GM12865 (cell line): ENCODE measurements at regions not wholly inside any gene's neighbourhood (a gene's known extent, or its start where the extent isn't known, plus 50 kb on each side); places are given as distances from the start of the nearest gene placed in this dataset.

Experiments used
- DNase-seq: peaks from one replicate; pipeline ENCODE4 v3.0.0; 2010; ENCODE audit warnings: low read depth
- H3K4me3 ChIP-seq: 2 replicates; pipeline ENCODE4 v1.5.1; 2011; ENCODE audit warnings: mild to moderate bottlenecking, low read depth, low read length, control low read depth
- TF ChIP-seq, protein P1 (sequence below): IDR thresholded peaks from 2 replicates; pipeline ENCODE4 v1.5.1; 2011; ENCODE audit warnings: low read length, control low read depth, low read depth, inconsistent platforms; ENCODE audit not compliant: insufficient read depth; ENCODE audit errors: missing control alignments

DNA sequence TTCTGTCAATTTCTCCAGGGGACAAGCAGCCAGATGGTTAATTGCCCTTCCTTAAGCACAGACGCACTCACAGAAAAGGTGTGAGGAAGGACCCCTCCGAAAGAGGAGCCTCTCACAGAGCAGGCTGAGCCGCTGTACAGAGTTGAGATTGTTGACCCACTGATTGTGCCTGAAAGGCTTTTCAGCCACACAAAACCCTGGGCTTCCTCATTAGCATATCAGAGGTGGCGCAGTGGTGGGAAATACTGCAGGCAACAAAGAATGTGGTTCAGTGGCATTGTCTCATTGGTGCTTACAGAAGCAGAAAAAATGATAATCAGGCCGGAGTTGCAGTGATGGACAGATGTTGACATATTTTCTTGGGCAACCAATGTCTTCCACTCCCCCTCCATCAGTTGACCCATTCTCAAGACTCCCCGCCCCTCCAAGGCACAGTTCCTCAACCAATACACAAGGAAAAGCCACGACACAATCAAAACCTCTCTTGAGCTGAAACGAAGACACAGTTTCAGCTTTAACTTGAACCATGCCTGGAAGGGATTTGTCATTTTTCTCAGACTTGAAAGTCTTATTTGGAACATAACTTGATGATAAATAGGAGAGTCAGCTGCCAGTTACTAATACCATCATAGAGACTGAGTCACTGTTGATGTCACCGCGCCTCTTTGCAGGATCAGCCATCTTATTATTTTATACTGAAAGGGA is 53.1 kb downstream of the ATXN3L start:
- H3K4me3 ChIP-seq = peak overlapping the region; percentile 65
- DNase-seq = peak; percentile 68
- TF ChIP-seq, protein P1, sequence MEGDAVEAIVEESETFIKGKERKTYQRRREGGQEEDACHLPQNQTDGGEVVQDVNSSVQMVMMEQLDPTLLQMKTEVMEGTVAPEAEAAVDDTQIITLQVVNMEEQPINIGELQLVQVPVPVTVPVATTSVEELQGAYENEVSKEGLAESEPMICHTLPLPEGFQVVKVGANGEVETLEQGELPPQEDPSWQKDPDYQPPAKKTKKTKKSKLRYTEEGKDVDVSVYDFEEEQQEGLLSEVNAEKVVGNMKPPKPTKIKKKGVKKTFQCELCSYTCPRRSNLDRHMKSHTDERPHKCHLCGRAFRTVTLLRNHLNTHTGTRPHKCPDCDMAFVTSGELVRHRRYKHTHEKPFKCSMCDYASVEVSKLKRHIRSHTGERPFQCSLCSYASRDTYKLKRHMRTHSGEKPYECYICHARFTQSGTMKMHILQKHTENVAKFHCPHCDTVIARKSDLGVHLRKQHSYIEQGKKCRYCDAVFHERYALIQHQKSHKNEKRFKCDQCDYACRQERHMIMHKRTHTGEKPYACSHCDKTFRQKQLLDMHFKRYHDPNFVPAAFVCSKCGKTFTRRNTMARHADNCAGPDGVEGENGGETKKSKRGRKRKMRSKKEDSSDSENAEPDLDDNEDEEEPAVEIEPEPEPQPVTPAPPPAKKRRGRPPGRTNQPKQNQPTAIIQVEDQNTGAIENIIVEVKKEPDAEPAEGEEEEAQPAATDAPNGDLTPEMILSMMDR = no peak

DNA sequence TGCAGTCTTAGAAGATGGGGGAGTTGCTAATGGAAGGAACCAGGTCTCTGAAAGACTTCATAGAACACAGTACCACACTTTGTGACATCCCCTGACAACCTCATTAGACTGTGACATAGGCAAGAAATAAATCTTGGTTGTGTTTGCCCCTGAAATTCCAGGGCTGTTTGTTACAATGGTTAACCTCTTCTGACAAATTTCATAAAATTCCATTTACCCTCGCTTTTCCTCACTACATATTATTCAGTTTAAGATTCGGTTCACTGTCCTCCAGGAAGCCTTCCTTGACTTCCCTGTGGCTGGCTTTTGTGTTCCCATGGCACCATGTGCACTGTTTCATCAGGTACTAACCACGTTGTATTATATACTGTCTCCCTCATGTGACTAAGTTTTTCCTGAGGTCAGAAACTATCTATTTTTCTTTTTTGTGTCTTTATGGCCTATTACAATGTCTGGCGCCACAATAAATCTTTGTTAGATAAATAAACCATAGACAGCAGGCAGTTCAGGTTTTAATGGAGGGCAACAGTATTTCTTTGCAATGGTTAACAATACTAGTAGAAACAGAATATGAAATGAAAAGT is 54.2 kb downstream of the ATXN3L start:
- H3K4me3 ChIP-seq = peak overlapping the region; percentile 65
- TF ChIP-seq, protein P1 = no peak
- DNase-seq = peak; percentile 0

DNA sequence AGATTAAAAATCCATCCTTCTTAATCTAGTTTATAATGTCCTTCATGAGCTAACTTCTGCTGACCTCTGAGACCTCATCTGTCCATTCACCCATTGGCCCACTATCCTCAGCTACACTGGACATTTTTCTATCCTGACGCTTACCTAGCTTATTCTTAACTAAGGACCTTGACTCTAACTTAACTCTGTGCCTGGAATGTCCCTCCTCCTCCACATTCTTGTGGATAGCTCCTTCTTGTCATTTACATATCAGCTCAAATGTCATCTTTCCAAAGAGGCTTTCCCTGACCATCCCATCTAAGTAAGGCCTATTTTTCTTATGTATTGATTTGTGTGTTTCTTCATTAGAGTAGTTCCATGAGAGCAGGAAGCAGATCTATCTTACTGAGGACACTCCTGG is 54.7 kb downstream of the ATXN3L start:
- H3K4me3 ChIP-seq = peak overlapping the region; percentile 65
- TF ChIP-seq, protein P1 = no peak
- peak; percentile 15 for DNase-seq

DNA sequence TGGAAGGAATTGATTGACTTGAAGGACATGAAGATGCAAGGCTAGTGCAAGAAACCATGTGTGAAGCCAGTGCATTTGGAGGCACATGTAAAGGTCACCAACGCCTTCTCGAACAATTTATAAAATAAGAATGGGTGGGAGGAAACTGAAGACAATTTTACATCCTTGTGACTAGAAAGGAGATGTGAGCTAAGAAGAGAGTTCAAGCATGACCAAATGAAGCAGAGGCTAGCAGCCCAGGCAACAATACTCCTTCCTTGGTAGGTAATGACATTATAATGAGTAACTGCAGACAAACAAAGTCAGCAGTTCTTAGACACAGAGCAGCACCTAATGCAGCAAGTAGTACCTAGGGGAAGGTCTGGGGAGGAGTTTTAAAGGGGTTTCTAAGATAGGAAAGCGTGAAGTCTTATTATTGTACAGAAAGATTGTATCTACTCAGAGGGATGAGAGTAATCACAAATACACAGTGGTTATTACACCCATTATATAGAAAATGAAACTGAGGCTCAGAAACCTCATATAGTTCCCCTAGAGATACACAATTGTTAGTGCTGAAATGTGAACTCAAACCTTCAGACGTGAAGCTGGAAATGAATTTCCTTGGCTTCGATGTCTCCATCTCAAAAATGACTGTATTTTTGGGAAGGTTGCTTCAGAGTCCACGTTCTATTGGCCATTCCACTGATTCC is 56.1 kb downstream of the ATXN3L start:
- peak overlapping the region; percentile 65 for H3K4me3 ChIP-seq
- TF ChIP-seq, protein P1 = no peak
- peak; percentile 60 for DNase-seq

DNA sequence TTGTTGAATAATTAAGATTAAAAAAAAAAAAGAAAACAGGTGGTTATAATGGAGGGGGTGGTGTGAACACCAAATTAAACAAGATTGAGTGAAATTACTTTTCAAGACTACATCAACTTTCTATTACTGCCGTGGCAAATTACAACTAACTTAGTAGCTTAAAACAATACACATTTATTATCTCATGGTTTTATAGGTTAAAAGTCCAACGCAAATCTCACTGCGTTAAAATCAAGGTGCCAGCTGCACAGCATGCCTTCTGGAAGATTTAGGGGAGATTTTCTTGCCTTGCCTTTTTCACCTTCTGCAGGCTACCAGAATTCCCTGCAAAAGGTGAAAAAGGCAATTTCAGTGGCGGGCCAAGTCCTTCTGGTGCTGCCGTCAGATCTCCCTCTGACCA is 58.5 kb downstream of the ATXN3L start:
- DNase-seq = no peak
- no peak overlapping the region for H3K4me3 ChIP-seq

DNA sequence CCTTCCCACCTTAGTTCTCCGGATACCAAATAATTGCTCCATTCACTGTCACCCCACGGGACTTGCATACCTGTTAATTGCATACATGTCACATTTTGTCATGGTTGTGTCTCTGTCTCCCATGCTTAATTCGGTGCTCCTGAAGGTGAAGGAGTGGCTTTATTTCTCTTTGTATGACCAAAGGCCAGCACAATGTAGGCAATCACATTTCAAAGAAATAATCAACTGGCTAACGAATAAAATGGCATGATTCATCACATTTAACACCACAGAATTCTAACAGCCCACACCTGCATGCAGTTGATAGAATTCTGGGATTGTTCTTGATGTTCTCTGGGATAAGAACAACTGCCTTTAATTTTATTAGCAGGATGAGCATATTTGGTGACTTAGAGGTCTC is 59.3 kb downstream of the ATXN3L start:
- H3K4me3 ChIP-seq = no peak overlapping the region
- TF ChIP-seq, protein P1 = no peak
- no peak for DNase-seq

More for the DNA sequence above, 58.5 kb downstream of the ATXN3L start:
- TF ChIP-seq, protein P1 = no peak

DNA sequence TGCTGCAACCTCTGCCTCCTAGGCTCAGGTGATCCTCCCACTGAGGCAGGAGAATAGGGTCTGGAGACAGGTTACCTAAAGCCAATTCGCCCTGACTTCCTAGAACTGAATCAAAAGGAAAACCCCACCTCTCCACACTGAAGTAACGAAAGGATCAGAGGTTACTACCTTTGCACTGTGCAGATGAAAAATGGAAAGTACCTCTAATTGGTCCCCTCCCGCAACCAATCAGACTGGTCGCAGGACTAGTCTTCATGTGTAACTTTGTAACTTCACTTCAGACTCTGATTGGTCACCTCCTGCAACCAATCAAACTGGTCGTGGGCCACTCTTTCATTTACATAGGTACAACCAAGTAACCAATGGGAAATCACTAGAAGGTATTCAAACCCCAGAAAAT is 61.1 kb downstream of the ATXN3L start:
- H3K4me3 ChIP-seq = no peak overlapping the region
- DNase-seq = peak; percentile 71
- TF ChIP-seq, protein P1 = no peak
